ENCODE measurements at regions not wholly inside any gene's neighbourhood (a gene's known extent, or its start where the extent isn't known, plus 50 kb on each side); places are given as distances from the start of the nearest gene placed in this dataset.
"Not testable (repeated sequence)": the region's sequence is repeated elsewhere in the genome, so short reads cannot be mapped to it uniquely, and the experiment has no call there.

DNA sequence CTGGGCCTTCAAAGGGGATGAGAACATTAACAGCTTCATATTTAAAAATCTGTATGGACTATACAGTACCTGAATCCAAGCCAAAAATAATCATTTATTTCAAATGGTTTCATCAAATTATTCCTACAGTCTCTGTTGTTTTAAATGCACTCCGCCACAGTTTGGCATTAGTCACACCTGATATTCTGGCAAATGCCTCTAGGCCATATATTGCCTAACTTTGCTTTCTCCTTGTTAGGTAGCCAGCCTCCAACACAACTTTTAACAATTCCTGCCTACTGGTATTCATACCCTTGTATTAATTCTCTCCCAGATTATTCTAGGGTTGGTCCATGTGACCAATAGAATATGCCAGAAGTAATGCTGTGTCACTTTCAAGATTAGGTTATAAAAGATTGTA, 146.6 kb upstream of the FANCL start:
- Histone ChIP-seq H3K27ac (ENCODE audit: low read depth, low read length) (no peak overlapping the region), H3K4me3 (ENCODE audit: low read length) (no peak overlapping the region), H3K36me3 (ENCODE audit: control insufficient read depth, insufficient read depth, low read length) (no peaks in the 10 kb centered on the region), H3K27me3 (ENCODE audit: control insufficient read depth, insufficient read depth, low read length, poor library complexity, severe bottlenecking) (no peaks in the 10 kb centered on the region), H3K9me3 (ENCODE audit: control insufficient read depth, low read length) (peaks cover 9% of the 10 kb centered on the region), H3K9ac (ENCODE audit: extremely low read depth, low read length, poor library complexity, severe bottlenecking) (no peak overlapping the region), H3K4me1 (ENCODE audit: control insufficient read depth, insufficient read depth, low read length) (no peaks in the 10 kb centered on the region)
- Mint-ChIP-seq H3K9me3 (peaks cover 13% of the 10 kb centered on the region), H3K27me3 (ENCODE audit: insufficient read depth) (no peaks in the 10 kb centered on the region), H3K27ac (no peak overlapping the region), H3K36me3 (ENCODE audit: low read depth) (peaks cover 2% of the 10 kb centered on the region), H3K4me3 (no peak overlapping the region), H3K4me1 (peaks cover 7% of the 10 kb centered on the region)
- no peak for DNase-seq
- TF ChIP-seq, protein P1, sequence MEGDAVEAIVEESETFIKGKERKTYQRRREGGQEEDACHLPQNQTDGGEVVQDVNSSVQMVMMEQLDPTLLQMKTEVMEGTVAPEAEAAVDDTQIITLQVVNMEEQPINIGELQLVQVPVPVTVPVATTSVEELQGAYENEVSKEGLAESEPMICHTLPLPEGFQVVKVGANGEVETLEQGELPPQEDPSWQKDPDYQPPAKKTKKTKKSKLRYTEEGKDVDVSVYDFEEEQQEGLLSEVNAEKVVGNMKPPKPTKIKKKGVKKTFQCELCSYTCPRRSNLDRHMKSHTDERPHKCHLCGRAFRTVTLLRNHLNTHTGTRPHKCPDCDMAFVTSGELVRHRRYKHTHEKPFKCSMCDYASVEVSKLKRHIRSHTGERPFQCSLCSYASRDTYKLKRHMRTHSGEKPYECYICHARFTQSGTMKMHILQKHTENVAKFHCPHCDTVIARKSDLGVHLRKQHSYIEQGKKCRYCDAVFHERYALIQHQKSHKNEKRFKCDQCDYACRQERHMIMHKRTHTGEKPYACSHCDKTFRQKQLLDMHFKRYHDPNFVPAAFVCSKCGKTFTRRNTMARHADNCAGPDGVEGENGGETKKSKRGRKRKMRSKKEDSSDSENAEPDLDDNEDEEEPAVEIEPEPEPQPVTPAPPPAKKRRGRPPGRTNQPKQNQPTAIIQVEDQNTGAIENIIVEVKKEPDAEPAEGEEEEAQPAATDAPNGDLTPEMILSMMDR (conservative IDR thresholded peaks at IDR 0.05): no peak
- WGBS, 2 experiments (ENCODE audit: insufficient coverage in 1 of 2, insufficient read length in 1 of 2): 97 to 100% methylated on average over 1 of the region's 1 CpG

DNA sequence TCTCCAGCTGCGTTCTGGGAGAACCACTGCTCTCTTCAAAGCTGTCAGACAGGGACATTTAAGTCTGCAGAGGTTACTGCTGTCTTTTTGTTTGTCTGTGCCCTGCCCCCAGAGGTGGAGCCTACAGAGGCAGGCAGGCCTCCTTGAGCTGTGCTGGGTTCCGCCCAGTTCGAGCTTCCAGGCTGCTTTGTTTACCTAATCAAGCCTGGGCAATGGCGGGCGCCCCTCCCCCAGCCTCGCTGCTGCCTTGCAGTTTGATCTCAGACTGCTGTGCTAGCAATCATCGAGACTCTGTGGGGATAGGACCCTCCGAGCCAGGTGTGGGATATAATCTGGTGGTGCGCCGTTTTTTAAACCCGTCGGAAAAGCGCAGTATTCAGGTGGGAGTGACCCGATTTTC, 145.8 kb upstream of the FANCL start:
- not testable (repeated sequence) for H3K27ac Mint-ChIP-seq; H3K27me3 ChIP-seq (ENCODE audit: control insufficient read depth, insufficient read depth, low read length, poor library complexity, severe bottlenecking); H3K4me1 Mint-ChIP-seq; H3K4me3 ChIP-seq (ENCODE audit: low read length); H3K4me3 Mint-ChIP-seq; H3K9ac ChIP-seq (ENCODE audit: extremely low read depth, low read length, poor library complexity, severe bottlenecking); H3K36me3 ChIP-seq (ENCODE audit: control insufficient read depth, insufficient read depth, low read length); H3K27me3 Mint-ChIP-seq (ENCODE audit: insufficient read depth); H3K36me3 Mint-ChIP-seq (ENCODE audit: low read depth); H3K9me3 ChIP-seq (ENCODE audit: control insufficient read depth, low read length); H3K27ac ChIP-seq (ENCODE audit: low read depth, low read length); H3K4me1 ChIP-seq (ENCODE audit: control insufficient read depth, insufficient read depth, low read length)
- peak; percentile 63 for DNase-seq
- WGBS, 2 experiments (ENCODE audit: insufficient coverage in 1 of 2, insufficient read length in 1 of 2): 73 to 85% methylated on average over 6 to 13 of the region's 14 CpGs
- peaks cover 13% of the 10 kb centered on the region for H3K9me3 Mint-ChIP-seq

GRCh38 chr2:58378152-58378551, 137.0 kb upstream of the FANCL start:
- Histone ChIP-seq H3K4me3 (ENCODE audit: low read length) (no peak overlapping the region), H3K9ac (ENCODE audit: extremely low read depth, low read length, poor library complexity, severe bottlenecking) (no peak overlapping the region), H3K4me1 (ENCODE audit: control insufficient read depth, insufficient read depth, low read length) (no peaks in the 10 kb centered on the region), H3K9me3 (ENCODE audit: control insufficient read depth, low read length) (peaks cover 10% of the 10 kb centered on the region), H3K36me3 (ENCODE audit: control insufficient read depth, insufficient read depth, low read length) (no peaks in the 10 kb centered on the region), H3K27me3 (ENCODE audit: control insufficient read depth, insufficient read depth, low read length, poor library complexity, severe bottlenecking) (no peaks in the 10 kb centered on the region), H3K27ac (ENCODE audit: low read depth, low read length) (no peak overlapping the region)
- no peak overlapping the region for H3K4me3 Mint-ChIP-seq
- peaks cover 17% of the 10 kb centered on the region for H3K4me1 Mint-ChIP-seq
- no peaks in the 10 kb centered on the region for H3K27me3 Mint-ChIP-seq (ENCODE audit: insufficient read depth)
- peaks cover 19% of the 10 kb centered on the region for H3K9me3 Mint-ChIP-seq
- TF ChIP-seq, protein P1 (conservative IDR thresholded peaks at IDR 0.05): no peak
- DNase-seq: no peak
- H3K36me3 Mint-ChIP-seq (ENCODE audit: low read depth): no peaks in the 10 kb centered on the region
- WGBS, 2 experiments (ENCODE audit: insufficient coverage in 1 of 2, insufficient read length in 1 of 2): 92 to 98% methylated on average over 2 to 5 of the region's 5 CpGs
- no peak overlapping the region for H3K27ac Mint-ChIP-seq

- Mint-ChIP-seq H3K9me3 (peaks cover 21% of the 10 kb centered on the region), H3K27ac (no peak overlapping the region), H3K4me1 (peaks cover 17% of the 10 kb centered on the region), H3K36me3 (ENCODE audit: low read depth) (no peaks in the 10 kb centered on the region), H3K27me3 (ENCODE audit: insufficient read depth) (no peaks in the 10 kb centered on the region), H3K4me3 (no peak overlapping the region)
- 92% methylated on average over 1 of the region's 1 CpG; no CpG with 5 or more reads in 1 of the 2 experiments for WGBS, 2 experiments (ENCODE audit: insufficient coverage in 1 of 2, insufficient read length in 1 of 2)
- H3K9ac ChIP-seq (ENCODE audit: extremely low read depth, low read length, poor library complexity, severe bottlenecking): no peak overlapping the region
- H3K27ac ChIP-seq (ENCODE audit: low read depth, low read length): no peak overlapping the region
- TF ChIP-seq, protein P1 (conservative IDR thresholded peaks at IDR 0.05): no peak
- H3K9me3 ChIP-seq (ENCODE audit: control insufficient read depth, low read length): peaks cover 10% of the 10 kb centered on the region
- no peaks in the 10 kb centered on the region for H3K4me1 ChIP-seq (ENCODE audit: control insufficient read depth, insufficient read depth, low read length)
- DNase-seq: no peak
- H3K36me3 ChIP-seq (ENCODE audit: control insufficient read depth, insufficient read depth, low read length): no peaks in the 10 kb centered on the region
- H3K27me3 ChIP-seq (ENCODE audit: control insufficient read depth, insufficient read depth, low read length, poor library complexity, severe bottlenecking): no peaks in the 10 kb centered on the region
- H3K4me3 ChIP-seq (ENCODE audit: low read length): no peak overlapping the region
Observed at GRCh38 chr2:58377181-58377580, 136.1 kb upstream of the FANCL start.

Measured in endodermal cell (in vitro differentiated cells).